GM12892 (cell line): ENCODE measurements at regions not wholly inside any gene's neighbourhood (a gene's known extent, or its start where the extent isn't known, plus 50 kb on each side); places are given as distances from the start of the nearest gene placed in this dataset.

Experiments
- POLR2A ChIP-seq: IDR thresholded peaks from 2 replicates; pipeline ENCODE4 v1.6.1; 2011; ENCODE audit warnings: low read depth, low read length, control low read depth
- TAF1 ChIP-seq: IDR thresholded peaks from 2 replicates; pipeline ENCODE4 v1.6.1; 2011; ENCODE audit warnings: low read depth, mild to moderate bottlenecking, control low read depth, low read length, borderline replicate concordance

- TF ChIP-seq POLR2A (no peak), TAF1 (no peak)
Measured at GRCh38 chr9:82153032-82153431, 164.5 kb downstream of the SPATA31D1 start.
